LoVo (cell line): ENCODE measurements at regions not wholly inside any gene's neighbourhood (a gene's known extent, or its start where the extent isn't known, plus 50 kb on each side); places are given as distances from the start of the nearest gene placed in this dataset.
A peak's percentile ranks its signal among the peaks of the same experiment; 100 is the strongest.
"Not testable (repeated sequence)": the region's sequence is repeated elsewhere in the genome, so short reads cannot be mapped to it uniquely, and the experiment has no call there.

Experiments
- DNase-seq: peaks from one replicate; pipeline ENCODE4 v3.0.0-alpha.2; 2016; ENCODE audit warnings: low spot score

DNA sequence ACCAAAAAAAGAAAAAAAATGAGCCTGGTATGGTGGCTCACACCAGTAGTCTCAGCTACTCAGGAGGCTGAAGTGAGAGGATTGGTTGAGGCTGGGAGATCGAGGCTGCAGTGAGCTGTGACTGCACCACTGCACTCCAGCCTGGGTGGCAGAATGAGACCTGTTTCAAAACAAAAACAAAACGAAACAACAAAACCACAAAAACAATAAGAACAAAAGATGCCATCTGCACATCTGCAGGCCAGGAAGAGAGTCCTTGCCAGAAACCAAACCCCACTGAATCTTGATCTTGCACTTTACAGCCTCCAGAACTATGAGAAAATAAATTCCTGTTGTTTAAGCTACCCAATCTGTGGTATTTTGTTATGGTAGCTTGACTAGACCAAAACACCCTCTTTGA is 207.7 kb downstream of the YTHDC2 start:
- no peak for DNase-seq

- no peak for DNase-seq
These were observed 209.5 kb downstream of the YTHDC2 start for GRCh38 chr5:113723021-113723420.

- no peak for DNase-seq
These were observed 222.3 kb downstream of the YTHDC2 start for GRCh38 chr5:113735751-113736150.

GRCh38 chr5:113742176-113742575 is 228.7 kb downstream of the YTHDC2 start:
- no peak for DNase-seq

DNA sequence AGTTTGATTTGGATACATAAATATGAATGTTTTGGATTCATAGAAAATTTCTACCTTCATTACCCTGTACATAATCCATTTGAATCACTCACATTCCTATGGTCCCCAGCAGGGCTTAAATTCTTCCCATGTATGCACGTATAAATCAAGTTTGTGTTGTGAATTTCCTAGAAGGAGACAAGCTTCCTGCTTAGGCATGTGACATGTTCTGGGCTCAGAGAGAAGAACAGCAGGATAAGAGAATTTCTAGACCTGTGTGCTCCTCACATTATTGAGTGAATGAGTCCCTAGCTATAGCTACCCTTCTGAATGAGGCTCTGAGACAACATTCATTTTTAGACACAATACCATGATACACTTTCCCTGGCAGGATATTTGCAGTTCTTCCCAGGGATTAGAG is 229.1 kb downstream of the YTHDC2 start:
- no peak for DNase-seq

GRCh38 chr5:113748403-113748802 is 234.9 kb downstream of the YTHDC2 start:
- peak; percentile 11 for DNase-seq

- DNase-seq: no peak
These were observed 235.8 kb downstream of the YTHDC2 start for GRCh38 chr5:113749334-113749733.

DNA sequence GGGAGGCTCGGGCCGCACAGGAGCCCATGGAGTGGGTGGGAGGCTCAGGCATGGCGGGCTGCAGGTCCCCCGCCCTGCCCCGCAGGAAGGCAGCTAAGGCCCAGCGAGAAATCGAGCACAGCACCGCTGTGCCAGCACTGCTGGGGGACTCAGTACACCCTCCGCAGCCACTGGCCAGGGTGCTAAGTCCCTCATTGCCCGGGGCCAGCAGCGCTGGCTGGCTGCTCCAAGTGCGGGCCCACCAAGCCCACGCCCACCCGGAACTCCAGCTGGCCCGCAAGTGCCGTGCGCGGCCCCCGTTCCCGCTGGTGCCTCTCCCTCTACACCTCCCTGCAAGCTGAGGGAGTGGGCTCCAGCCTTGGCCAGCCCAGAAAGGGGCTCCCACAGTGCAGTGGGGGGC is 239.7 kb downstream of the YTHDC2 start:
- DNase-seq: not testable (repeated sequence)

DNA sequence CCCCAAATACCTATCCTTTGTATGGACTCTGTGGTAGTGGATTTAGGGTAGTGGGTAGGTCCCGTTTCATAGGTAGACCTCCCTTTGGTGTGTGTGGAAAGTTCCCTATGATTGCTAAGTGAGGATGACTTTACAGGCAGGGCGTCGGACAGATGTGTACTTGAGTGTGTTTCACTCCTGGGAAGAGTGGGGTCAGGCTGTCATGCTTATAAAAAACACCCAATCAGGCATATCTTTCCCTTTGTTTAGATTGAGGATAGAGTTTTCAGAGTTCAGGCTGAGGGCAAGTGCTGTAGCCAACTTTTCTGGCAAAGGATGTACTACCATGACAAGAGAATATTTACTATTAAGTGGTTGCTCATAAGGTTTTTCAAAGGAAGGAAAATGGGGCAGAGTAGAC is 242.0 kb downstream of the YTHDC2 start:
- DNase-seq: no peak

DNA sequence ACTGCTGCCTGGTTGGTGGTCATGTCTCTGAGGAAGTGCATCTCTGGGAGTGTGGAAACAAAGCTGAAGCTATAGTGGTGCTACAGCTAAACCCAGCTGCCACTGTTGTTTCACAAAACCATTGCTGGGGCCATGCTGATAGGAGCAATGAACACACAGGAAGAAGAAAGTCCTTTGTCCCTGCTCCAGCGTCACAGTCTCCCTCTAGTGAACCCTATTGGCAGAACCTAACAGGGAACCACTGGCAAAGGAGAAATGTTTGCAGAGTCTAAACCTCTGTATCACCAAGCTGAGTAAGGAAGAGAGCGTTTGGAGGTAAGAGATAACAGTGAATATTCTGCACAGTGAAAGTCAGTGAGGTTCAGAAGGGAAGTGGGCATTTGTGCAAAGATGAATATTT is 244.0 kb downstream of the YTHDC2 start:
- DNase-seq: no peak

- no peak for DNase-seq
These were observed 246.0 kb downstream of the YTHDC2 start for GRCh38 chr5:113759505-113759904.

DNA sequence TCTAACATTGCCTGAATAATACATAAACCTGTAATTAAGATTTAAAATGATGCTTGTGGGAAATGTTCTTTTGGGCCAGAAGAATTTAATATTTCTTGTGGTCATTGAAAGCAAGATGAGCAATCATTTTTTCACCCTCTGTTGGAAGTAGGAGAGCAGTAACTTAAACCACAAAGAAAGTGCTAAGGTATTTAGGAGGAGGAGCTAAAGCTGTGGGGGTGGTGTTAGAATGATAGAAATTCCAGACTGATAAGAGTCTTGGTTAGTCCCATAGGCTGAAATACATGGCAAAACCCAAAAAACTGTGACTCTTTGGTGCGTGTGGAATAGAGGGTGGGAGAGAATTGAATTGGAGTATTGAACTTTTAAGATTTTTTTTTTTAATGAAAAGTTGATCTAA is 247.0 kb downstream of the YTHDC2 start:
- no peak for DNase-seq

DNA sequence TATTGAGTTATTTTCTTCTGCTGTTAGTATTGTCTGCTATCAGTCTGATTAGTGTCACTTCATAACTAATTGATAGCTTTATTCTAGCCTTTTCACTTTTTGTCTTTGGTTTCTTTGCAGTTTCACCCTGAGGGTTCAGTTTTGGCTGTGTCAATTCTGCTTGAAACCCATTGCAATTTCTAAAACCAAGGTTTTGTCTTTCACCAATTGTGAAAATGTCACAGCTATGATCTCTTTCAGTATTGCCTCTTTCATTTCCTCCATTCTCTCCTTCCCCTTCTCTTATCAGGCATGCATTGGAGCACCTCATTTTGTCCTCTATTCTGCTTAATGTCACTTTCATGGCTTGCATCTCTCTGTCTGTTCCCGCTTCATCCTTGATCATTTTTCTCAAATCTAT is 248.1 kb downstream of the YTHDC2 start:
- no peak for DNase-seq

- no peak for DNase-seq
These were observed 250.9 kb downstream of the YTHDC2 start for GRCh38 chr5:113764382-113764781.

- not testable (repeated sequence) for DNase-seq
These were observed 253.3 kb downstream of the YTHDC2 start for GRCh38 chr5:113766827-113767226.

- no peak for DNase-seq
These were observed 257.2 kb downstream of the YTHDC2 start for GRCh38 chr5:113770648-113771047.

- no peak for DNase-seq
These were observed 258.0 kb downstream of the YTHDC2 start for GRCh38 chr5:113771483-113771882.

DNA sequence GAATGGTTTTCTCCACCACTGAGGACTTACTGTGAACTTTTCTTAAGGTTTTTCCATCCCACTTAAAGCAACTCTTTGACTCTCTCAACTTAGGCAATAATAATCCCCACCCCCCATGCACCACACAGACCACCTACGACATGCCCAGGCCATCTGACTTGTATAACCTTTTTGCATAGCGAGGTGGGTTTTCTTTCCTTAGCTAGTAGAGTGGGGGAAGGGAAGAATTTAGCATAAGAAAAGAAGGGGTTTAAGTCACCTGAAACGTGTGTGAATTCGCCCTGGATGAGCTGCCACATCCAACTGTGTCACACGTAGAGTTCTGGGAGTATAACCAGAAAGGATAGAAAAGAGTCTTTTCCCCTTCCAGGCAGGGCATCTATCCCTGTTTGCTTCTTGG is 262.7 kb downstream of the YTHDC2 start:
- DNase-seq: no peak

DNA sequence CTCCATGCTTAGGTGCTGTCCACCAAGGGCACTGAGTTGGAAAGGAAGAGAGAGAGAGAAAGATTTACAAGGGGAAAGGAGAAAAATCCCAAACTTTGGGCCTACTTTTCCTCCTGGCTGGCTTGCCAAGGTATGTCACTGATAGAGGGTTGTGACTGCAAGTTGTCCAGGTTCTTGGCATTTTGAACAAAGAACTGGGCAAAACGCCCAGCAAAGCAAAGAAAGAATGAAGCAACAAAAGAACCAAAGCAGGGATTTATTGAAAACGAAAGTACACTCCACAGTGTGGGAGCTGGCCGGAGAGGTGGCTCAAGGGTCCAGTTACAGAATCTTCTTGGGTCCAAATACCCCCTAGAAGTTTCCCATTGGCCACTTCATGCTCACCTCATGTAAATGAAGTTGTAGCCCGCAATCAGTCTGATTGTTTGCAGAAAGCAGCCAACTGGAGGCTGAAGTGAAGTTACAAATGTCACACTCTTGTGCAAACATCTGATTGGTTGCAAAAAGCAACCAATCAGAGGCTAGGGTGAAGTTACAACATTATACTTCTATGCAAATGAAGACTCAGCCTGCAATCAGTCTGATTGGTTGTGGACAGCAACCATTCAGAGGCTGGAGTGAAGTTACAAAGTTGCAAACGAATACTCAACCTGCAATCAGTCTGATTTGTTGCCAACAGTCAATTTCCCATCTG is 263.5 kb downstream of the YTHDC2 start:
- DNase-seq: no peak

- no peak for DNase-seq
These were observed 264.7 kb downstream of the YTHDC2 start for GRCh38 chr5:113778147-113778546.

- DNase-seq: no peak
These were observed 274.7 kb downstream of the YTHDC2 start for GRCh38 chr5:113788141-113788655.

- no peak for DNase-seq
These were observed 276.3 kb downstream of the YTHDC2 start for GRCh38 chr5:113789769-113790168.

GRCh38 chr5:113792806-113793205 is 279.3 kb downstream of the YTHDC2 start:
- DNase-seq: no peak

DNA sequence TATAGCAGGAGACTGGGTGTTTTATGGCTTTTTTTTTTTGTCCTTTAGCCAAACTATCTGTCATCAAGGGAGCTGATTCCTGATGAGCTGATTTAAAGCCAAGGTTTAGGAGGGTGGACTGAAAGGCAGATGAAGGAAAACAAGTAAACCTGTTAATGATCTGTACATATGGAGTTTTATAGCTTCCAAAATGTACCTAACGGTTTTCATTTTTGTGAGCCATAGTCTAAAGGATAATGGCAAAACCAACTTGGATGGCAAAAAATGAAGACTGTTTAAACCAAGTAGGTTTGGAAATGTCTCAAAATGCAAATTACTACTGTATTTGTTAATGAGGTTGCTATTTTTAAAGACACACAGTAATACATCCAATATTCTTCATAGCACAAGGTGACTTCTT is 281.5 kb downstream of the YTHDC2 start:
- DNase-seq: no peak
